NB4 (cell line): ENCODE measurements at regions not wholly inside any gene's neighbourhood (a gene's known extent, or its start where the extent isn't known, plus 50 kb on each side); places are given as distances from the start of the nearest gene placed in this dataset.

Experiments
- DNase-seq: peaks from one replicate; pipeline ENCODE4 v3.0.0; 2010; ENCODE audit warnings: low read depth
- H3K4me3 ChIP-seq: one replicate; pipeline ENCODE4 v1.5.1; 2011; ENCODE audit warnings: mild to moderate bottlenecking, low read depth, low read length, moderate library complexity
- CTCF ChIP-seq: IDR thresholded peaks from one replicate; pipeline ENCODE4 v1.5.1; 2012; ENCODE audit warnings: low read depth, low read length
- MAX ChIP-seq: IDR thresholded peaks from 2 replicates; pipeline ENCODE4 v1.6.1; 2011; ENCODE audit warnings: low read depth, low read length
- MYC ChIP-seq: IDR thresholded peaks from 2 replicates; pipeline ENCODE4 v1.6.1; 2011; ENCODE audit warnings: low read depth, low read length
- POLR2A ChIP-seq: IDR thresholded peaks from 2 replicates; pipeline ENCODE4 v1.6.1; 2011; ENCODE audit warnings: mild to moderate bottlenecking; ENCODE audit not compliant: insufficient read length; ENCODE audit errors: extremely low read depth

- DNase-seq, result no peak
- TF ChIP-seq POLR2A (no peak), CTCF (no peak), MYC (no peak), MAX (no peak)
- no peak overlapping the region for H3K4me3 ChIP-seq
Observed at GRCh38 chr13:44819772-44820171, 169.5 kb downstream of the NUFIP1 start.

GRCh38 chr13:44819245-44819644 lies 170.0 kb downstream of the NUFIP1 start:
- TF ChIP-seq POLR2A, result no peak
- peak; percentile 76 for TF ChIP-seq MAX
- no peak for TF ChIP-seq MYC
- TF ChIP-seq CTCF, result no peak
- DNase-seq, result peak; percentile 22
- no peak overlapping the region for H3K4me3 ChIP-seq

GRCh38 chr13:44818428-44818827 lies 170.8 kb downstream of the NUFIP1 start:
- TF ChIP-seq MAX (0 out of 2 replicates have a peak, but pooled peaks have one; percentile 24), MYC (peak; percentile 56), POLR2A (no peak), CTCF (no peak)
- peak; percentile 42 for DNase-seq
- no peak overlapping the region for H3K4me3 ChIP-seq

- no peak for TF ChIP-seq POLR2A
- no peak for TF ChIP-seq CTCF
- TF ChIP-seq MAX, result no peak
- no peak for TF ChIP-seq MYC
- DNase-seq, result no peak
- H3K4me3 ChIP-seq, result no peak overlapping the region
Observed at GRCh38 chr13:44818016-44818415, 171.3 kb downstream of the NUFIP1 start.

GRCh38 chr13:44817131-44817671 lies 172.1 kb downstream of the NUFIP1 start:
- DNase-seq, result no peak
- H3K4me3 ChIP-seq, result no peak overlapping the region
- TF ChIP-seq POLR2A (no peak), MYC (no peak), CTCF (no peak), MAX (no peak)
